NCI-H2171 treated with DMSO at 0.1 percent for 48 hours (cell line): ENCODE measurements at regions not wholly inside any gene's neighbourhood (a gene's known extent, or its start where the extent isn't known, plus 50 kb on each side); places are given as distances from the start of the nearest gene placed in this dataset.

Experiments used
- DNase-seq: peaks from one replicate; lab custom pipeline; 2025; lab: John Stamatoyannopoulos, UW

DNA sequence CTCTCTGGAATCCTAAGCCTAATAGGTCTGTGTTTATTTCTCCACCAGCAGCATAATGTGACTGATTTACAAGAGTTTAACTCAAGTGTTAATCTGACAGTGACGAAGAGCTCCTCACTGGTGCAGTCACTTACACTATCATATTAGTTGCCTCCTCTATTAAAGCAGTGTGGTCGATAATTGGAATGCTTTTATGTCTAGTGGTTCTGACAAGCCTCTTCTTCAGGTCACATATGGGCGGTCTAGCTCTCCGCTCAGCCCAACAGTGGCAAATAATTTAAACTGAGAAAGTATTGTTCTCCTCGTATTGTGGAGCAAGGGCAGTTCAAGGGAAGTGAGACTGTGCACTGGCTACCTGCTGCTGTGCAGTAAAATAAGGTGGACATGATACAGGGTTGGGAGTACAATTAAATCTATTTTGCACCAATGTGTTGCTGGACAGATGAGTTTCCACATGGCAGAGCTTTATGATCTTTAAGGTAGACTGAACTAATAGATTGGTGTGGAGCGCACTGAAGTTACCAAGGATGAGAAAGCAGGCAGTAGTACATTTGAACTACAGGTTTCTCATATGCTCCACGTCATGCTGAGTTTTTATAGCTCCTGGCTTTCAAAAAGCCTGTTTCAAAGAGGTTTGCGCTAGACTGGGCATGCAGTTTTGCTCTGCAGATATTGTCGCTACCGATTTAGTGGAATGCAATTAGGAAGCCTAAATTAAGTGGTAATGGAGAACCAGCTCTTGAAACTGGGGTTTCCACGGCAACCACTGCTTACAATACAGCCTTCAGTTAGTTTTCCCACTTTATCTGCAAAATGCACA lies 151.7 kb upstream of the POU3F3 start:
- DNase-seq = no peak

DNA sequence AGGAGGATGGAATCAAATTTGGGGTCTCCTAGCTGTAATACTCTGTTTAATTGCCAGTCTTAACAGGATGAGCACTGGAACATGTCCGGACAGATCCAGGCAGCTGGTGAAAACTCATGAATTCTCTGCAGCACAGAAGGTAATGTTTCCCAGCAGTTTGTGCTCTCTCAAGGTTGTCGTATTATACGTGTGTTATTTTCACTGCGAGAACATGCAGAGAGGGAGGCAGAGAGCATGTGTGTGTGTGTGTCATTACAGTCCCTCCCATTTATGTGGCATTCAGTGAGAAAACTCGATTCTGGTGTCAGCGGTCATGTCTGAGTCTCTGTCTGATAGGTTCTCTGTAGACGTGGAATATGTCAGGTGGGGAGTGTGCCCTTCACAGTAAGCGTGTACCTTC lies 150.2 kb upstream of the POU3F3 start:
- DNase-seq = peak; percentile 19

DNA sequence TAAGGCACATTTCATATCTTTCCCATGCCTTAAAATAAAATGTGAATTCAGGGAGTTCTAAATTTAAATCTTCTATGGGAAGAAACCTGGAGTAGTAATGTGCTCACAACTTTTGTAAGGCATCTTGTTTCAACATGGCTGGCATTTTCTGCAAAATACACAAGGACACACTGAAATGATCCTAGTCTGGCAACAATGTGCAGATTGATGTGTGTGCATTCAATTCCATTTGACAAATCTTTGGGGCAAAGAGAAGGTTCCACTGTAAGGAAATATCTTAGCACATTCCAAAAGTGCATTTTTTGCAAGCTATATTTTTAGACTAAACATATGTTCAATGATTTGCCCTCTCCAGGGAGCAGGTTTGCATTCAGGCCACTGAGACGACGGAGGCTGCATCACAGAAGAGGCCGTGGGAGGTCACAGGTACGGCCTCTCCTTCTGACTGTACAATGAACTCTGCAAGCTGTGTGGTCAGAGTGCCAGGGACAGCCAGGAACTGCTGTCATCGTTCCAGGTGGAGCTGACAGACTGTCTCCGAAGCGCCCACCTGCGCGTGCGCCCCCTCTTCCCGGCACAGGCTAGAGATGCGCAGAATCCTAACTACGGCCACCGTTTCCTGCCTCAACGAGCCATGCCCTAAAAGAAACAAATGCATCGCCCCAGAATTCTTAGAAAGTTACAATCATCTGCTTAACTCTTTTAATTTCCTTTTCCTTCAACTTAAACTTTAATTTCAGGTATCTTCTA lies 149.2 kb upstream of the POU3F3 start:
- no peak for DNase-seq

DNA sequence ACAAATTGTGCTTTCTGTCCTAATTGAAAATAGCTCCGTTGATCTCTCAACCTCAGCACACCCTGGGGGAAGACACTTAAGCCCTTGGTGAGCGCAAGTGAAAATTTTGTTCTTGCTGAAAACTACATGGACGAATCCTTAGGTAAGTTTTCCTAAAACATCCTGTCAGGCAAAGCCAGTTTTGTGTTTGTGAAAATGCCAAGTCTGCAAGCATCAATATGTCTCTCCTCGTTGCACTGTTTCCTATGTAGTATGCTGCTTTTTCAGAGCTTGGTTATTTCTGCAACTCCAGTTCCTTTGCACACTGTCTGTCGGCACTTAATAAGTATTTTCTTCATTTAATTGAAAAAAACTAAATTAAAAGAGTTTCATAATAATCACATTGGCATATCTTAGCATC lies 146.9 kb upstream of the POU3F3 start:
- DNase-seq = no peak

DNA sequence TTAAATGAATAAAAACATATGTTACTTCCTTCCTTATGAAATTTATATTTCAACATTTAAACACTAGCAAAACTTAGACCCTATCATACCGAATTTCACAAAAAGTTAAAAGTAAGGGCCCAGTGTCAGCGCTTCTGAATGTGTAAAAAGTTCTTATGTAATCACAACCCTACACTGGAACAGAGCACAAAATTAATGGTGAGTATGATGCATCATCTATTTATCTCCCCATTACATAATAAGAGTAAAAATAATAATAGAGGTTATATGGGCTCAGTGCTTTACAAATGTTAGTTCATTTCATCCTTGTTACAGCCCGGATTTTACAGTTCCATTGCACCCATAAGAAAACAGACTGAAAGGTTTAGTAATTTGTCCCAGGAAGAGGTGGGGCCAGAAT lies 144.9 kb upstream of the POU3F3 start:
- no peak for DNase-seq

DNA sequence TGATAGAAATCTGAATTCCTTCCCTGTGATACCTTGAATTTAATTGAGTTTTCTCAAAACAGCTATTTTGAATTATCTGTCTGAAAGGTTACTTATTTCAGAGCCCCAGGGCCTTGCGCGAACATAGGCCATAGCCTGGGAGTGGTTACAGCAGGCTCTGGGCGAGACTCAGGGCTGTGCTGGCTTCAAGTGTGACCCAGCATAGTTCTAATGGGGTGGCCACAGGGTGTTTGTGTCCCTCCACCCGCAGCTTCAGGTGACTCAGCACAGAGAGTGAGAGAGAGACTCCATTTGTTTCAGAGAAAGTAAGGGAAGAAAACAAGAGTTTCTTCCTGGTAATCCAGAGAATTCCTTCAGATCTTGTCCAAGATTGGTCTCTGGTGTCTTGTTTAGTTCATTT lies 137.9 kb upstream of the POU3F3 start:
- no peak for DNase-seq

DNA sequence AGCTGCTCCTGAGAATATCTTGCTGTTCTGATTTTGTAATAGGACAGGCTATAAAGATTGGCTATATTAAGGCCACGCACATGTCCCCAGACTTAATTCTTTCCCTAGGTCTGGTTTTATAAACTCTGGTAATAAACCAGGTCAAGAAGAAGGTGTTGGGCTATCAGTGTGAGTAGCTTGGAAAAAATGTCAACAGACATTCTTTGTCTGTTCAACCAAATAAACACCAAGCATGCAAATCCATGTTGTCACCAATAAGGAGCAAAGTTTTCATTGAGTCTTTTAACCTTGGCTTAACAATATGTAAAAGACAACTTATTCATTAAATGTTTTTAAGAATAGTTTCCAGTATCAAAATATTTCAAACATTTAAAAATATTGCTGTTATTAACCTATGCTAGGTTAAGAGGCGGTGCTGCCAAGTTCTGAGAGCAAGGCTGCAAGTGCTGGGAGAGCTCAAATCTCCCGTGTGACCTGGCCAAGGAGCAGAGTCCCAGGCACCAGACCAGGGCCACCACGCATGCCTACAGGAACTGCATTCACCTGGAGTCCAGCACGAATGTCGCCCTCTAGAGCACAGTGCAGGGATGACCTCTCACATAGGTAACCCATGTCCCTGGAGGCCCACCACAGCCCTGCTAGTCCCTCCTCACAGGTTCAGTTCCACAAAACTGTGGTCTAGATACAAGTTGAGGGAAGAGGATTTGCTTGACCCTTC lies 120.5 kb upstream of the POU3F3 start:
- no peak for DNase-seq

DNA sequence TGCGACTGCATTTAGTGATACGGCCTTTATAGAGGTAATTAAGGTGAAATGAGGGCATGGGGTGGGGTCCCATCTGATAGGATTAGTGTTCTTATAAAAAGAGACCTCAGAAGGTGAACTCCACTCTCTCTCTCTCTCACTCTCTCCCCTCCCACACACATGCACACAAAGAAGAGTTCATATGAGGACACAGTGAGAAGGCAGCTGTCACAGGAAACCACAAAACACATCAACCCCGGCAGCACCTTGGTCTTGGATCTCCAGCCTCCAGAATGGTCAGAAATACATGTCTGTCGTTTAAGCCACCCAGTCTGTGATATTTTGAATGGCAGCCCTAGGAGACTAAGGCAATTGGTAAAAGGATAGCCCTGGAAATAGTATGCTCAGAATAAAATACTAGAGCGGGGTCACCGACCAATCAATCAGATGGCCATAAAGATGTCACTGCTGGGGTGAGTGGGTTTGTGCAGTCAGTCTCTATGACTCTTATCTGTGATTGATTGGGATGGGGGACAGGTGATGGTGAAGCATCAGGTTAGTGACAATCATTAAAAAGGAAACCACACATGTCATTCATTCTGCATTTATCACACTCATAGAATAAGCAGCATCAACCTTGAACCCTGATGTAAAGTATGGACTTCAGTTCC lies 118.9 kb upstream of the POU3F3 start:
- DNase-seq = no peak

DNA sequence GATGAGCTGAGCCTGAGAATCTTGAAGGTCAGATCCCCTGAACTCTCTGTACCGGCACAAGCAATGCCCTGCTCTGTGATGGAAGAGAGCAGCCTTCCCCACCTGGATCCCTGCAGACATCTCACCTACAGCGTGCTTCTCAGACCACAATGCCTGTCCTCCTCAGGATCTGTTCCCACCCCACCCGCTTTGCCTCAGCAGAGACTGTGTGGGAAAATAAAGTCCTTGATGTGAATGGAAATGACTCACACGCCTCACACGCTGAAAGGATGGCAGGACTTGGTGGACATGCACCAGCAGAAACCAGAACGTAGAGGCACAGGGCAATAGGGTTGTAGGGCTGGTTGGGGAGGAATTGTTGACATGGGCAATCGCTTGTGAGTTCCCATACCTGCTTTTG lies 117.9 kb upstream of the POU3F3 start:
- DNase-seq = no peak

DNA sequence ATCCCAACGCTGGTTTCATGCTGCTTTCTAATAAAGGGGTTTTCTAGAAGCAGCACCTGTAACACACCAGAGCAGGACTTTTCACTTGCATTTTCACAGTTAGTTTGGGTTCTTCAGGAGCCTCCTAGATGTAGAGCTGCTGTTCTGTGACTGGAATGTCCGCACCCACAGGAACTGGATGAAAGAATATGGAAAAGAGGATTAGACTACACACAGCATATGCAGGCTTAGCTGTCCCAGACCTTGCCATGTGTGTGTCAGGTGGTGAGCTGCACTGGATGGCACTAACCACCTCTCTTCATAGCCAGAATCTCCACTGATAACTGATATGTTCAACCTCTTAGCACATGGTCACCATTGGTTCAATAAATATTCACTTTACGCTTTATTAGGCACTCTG lies 112.1 kb upstream of the POU3F3 start:
- DNase-seq = no peak

DNA sequence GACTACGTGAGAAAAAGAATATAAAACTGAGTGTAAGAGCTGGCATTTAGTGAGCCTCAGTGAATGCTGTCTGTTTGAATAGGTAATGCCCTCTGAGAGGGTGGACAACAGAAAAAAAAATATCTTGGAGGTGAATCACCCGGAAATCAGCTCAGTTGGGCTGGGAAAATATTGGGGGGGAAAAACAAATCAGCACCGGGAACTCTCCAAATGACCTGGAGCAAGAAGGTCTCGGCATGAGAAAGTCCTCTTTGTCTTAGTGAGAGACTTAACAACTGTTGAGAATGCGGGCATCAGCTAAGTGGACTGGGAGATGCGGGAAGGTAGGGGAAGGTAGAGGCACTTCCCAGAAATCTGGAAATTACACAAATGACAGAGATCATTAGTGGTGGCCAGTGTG lies 109.4 kb upstream of the POU3F3 start:
- no peak for DNase-seq

DNA sequence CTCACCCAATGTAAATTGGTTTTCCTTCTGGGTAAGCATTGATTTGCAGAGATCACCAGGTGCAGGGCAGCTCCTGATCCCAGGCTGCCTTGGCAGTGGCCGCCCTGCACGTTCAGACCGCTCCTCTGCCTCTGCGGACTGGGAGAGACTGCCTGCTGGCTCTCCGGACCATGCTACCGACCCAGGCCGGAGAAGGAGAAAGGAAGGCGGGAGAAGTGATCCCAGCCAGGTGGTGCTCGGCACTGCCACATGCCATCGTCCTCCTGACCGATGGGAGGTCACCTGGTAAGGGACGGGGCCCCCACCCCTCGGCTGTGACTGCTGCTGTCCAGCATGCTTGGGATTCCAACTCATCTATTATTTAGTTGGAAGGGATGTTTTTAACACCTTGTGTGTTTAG lies 108.1 kb upstream of the POU3F3 start:
- DNase-seq = no peak

DNA sequence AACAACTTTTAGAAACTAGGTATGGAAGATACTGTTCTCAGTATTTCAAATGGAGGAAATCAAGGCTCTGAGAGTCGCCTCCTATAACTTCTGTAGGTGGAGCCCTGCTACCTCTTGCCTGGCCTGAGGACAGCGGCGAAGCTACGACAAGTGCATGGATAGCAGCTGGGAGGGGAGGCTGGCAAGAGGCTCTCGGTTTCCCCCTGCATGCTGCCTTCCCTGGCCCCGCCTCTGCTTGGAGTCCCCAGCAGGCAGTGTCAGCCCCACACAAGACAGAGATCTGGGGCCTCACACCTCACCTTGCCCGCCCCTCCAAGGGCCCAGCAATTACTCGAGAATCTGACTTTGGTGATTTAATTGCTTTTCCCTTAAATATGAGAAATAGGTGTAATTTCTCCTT lies 107.6 kb upstream of the POU3F3 start:
- DNase-seq = no peak

DNA sequence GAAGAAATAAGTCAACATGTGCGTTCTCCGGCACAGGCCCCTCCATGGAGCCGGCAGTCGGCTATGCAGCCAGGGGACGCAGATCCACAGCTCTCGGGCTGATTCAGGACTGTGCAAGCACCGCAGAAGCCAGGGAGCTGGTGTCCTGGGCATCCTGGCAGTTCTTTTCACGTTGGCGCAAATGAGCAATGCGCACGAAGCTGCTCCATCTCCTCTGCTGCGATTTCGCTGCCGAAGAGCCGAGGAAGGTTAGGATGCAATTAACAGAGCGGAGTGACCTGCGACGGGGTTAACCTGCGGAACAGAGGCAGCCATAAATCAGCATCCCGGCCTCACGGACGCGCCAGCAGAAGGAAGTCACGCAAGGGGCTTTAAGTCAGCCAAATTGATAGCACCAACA lies 107.1 kb upstream of the POU3F3 start:
- no peak for DNase-seq

DNA sequence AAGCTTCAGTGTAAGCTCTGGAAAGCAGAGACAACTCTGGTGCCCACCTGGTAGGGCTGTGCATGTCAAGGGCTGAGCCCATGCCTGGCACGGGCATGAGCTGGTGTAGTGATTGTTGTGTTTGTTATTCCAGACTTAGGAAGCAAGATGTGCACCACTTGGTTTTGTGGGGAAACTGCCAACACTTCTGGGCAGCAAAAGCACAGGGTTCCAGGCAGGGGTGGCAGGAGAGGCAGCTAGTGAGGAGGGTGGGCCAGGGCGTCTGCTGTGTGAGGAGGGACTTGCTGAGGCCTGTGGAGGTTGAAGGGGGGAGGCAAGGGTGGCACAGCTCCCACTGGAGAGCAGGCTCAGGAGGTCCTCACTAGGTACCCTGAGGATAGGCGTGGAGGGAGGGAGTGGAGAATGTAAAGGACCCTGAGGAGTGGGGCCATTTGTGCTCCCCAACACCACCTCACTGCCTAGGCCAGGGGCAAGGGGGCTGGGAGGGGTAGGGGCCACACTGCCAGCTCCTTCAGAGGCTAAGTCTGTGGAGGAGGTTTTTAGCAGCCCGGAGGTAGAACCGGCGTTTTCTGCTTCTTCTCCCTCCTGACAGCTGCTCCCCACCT lies 104.0 kb upstream of the POU3F3 start:
- DNase-seq = no peak

DNA sequence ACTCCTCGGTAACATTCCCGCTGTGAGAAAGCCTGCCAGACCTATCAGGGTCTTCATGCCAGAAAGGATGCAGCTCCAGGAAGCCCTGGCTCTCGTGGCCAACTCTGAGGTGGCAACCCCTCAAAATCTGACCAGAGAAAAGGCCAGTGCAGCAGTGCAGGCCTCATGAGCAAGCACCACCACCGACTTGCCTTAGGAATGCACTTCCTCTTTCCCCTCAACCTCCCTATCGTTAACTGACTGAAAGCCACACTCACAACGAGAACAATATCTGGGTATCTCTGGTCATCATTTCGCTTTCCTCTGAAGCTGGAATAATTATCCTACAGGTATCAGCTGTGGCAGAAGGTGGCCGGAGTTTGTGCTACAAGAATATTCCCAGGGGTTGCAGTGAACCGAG lies 101.4 kb upstream of the POU3F3 start:
- DNase-seq = no peak

DNA sequence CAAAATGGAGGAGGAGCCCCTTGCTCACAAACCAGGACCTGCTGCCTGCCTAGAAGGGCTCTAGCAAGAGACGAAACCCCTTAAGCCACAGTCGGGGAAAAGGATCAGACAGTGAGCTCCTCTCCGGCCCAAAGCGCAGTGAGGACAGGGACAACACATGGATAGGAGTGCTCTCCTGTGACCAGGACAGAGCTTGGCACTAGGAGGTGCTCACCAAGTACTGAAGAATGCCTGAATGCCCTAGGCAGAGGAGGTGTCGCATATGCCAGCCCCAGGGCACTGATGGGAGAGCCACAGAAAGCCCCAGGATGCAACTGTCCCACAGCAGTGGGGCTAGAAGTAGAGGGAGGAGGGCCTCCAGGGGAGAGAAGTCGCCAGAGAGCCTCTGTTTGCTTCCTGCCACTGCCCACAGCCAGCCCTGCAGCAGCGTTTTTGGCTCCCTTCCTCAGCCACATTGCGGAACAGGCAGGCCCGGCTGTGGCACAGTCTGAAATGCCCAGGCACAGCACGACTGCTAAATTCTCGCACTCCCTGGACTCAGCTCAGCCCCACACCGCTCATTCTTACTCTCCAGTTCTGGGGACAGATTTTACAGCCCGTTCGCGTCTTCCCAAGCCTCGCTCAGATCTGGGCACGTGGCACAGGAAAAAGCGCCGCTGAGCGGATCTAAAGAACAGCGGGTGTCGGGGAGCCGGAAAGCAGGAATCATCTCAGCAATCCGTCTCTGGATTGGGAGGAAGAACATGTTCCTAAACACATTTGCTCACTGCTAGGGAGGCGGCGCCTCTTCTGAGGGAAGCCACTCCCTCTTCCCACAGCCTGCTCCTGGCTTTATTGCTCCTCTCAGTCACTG lies 98.7 kb upstream of the POU3F3 start:
- DNase-seq = no peak

DNA sequence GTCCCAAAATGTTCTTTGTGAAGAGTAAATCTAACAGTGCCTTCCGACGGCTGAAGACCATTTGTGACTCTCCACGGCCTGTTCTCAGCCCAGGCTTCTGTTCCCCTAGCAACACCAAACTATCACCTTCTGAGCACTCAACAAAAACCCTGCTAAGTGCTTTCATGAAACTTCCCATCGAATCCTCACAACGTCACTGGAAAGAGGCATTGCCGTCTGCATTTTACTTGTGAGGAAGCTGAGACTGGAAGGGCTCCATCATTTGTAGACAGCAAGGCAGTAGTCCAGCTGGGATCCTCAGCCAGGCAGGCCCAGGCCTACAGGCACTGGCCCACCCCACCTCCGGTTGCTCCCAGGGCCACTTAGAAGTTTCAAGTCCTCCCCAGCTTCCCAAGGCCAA lies 97.8 kb upstream of the POU3F3 start:
- DNase-seq = no peak

DNA sequence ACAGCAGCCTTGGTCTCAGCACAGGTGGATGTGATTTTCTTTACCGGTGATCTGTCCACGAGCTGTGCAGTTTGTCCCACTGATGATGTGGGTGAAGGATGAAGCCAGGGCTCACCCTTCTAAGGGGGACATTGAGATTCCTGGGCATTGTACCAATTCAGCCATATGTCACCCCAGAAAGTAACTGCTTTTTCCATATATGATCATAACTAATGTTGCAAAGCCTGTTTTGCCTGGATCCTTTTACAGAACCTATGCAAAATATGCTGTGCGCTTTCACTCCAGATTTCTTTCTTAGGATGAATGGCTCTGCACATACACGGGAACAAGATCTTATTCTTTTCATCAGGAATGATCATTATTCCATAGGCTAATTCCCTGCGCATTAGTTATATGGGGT lies 96.9 kb upstream of the POU3F3 start:
- DNase-seq = no peak

DNA sequence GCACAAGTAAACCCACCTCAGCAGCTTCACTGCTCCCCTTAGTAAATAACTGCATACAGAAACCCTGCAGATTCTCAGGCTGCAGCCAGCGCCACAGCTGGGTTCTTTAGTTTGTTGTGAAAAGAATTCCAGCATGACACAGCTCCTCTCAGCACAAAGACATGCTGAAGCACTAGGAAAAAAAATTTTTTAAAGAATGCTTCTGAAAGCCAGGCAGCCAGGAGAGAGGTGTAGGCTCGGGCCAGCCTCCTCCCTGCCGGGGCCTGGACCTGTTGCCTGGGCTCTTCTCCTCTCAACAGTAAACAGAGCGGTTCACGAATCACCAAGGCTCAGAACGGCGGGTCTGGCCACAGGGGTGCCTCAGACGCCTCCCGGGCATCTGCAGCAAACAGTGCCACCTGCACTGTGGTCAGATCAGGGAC lies 95.7 kb upstream of the POU3F3 start:
- no peak for DNase-seq

DNA sequence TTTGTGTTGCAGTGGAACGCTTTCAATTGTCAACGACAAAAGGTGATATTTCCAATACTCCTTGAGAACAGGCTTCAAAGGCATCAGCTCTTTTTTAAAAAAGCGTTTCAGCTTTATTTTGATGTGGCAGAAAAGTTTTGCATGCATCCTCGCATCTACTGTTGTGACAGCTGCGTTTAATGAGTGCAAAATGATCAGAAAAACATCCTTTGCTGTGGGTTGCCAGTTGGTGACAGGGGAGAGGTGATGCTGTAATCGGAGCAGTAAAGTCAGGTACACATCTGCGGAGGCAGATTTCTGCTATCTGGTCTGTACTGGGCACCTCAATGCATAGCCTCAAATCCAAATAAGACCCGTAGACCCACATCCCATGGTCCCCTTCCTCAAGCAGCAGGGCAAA lies 91.9 kb upstream of the POU3F3 start:
- DNase-seq = no peak
